OCI-LY3 (cell line): ENCODE measurements at regions not wholly inside any gene's neighbourhood (a gene's known extent, or its start where the extent isn't known, plus 50 kb on each side); places are given as distances from the start of the nearest gene placed in this dataset.

Experiments
- CTCF ChIP-seq: fragments of 200-600, 300-600 bp; sonication (generic); IDR thresholded peaks from 2 replicates; pipeline ENCODE4 v1.5.1; 2014; ENCODE audit warnings: antibody characterized with exemption, low read length, low read depth
- EZH2phosphoT487 ChIP-seq: fragments of 200-600 bp; shearing (Covaris generic); IDR thresholded peaks from 2 replicates; pipeline ENCODE4 v1.6.1; 2018; ENCODE audit warnings: antibody characterized with exemption, mixed run types, low read depth

GRCh38 chr5:124663101-124663506 lies 83.3 kb downstream of the ZNF608 start:
- no peak for TF ChIP-seq CTCF
- TF ChIP-seq EZH2phosphoT487: no peak
